Immature natural killer cell (primary cell): ENCODE measurements at regions not wholly inside any gene's neighbourhood (a gene's known extent, or its start where the extent isn't known, plus 50 kb on each side); places are given as distances from the start of the nearest gene placed in this dataset.

Experiments
- DNase-seq, 3 donors: peaks; one replicate each; pipeline ENCODE4 v3.0.0; 2022; ENCODE audit warnings: mixed read lengths in 1 of 3
- H3K27ac Mint-ChIP-seq, 6 donors: one replicate each; pipeline ENCODE4 v1.8.0; 2020; ENCODE audit warnings: mixed read lengths in 6 of 6, mild to moderate bottlenecking in 5 of 6, inconsistent platforms in 4 of 6, moderate library complexity in 3 of 6
- H3K27me3 Mint-ChIP-seq, 3 donors: one replicate each; pipeline ENCODE4 v1.8.0; 2020 to 2021; ENCODE audit warnings: low read depth in 3 of 3, mild to moderate bottlenecking in 3 of 3, mixed read lengths in 3 of 3, moderate library complexity in 3 of 3, inconsistent platforms in 1 of 3
- H3K36me3 Mint-ChIP-seq, 3 donors: one replicate each; pipeline ENCODE4 v1.8.0; 2020; ENCODE audit warnings: mixed read lengths in 3 of 3, inconsistent platforms in 2 of 3, mild to moderate bottlenecking in 2 of 3
- H3K4me1 Mint-ChIP-seq, 2 donors: one replicate each; pipeline ENCODE4 v1.8.0; 2020; ENCODE audit warnings: inconsistent platforms in 2 of 2, mild to moderate bottlenecking in 2 of 2, mixed read lengths in 2 of 2, moderate library complexity in 1 of 2
- H3K4me3 Mint-ChIP-seq, 5 donors: one replicate each; pipeline ENCODE4 v1.8.0; 2020; ENCODE audit warnings: mild to moderate bottlenecking in 5 of 5, mixed read lengths in 5 of 5, inconsistent platforms in 3 of 5, moderate library complexity in 3 of 5
- H3K9me3 Mint-ChIP-seq, 6 donors: one replicate each; pipeline ENCODE4 v1.8.0; 2020; ENCODE audit warnings: mild to moderate bottlenecking in 6 of 6, mixed read lengths in 6 of 6, inconsistent platforms in 4 of 6, moderate library complexity in 3 of 6

- Mint-ChIP-seq H3K27me3 (no peaks in the 10 kb centered on the region), H3K9me3 (peaks cover 0 to 12% (median 5%) of the 10 kb centered on the region in 6 donors), H3K4me1 (no peaks in the 10 kb centered on the region), H3K27ac (no peak overlapping the region), H3K36me3 (no peaks in the 10 kb centered on the region), H3K4me3 (no peak overlapping the region)
- DNase-seq = no peak
Observed at GRCh38 chr9:18195223-18195622, 278.7 kb upstream of the ADAMTSL1 start.

GRCh38 chr9:18202924-18203323 lies 271.0 kb upstream of the ADAMTSL1 start:
- no peak overlapping the region for H3K27ac Mint-ChIP-seq
- H3K27me3 Mint-ChIP-seq = peaks cover 1 to 3% (median 2%) of the 10 kb centered on the region in 3 donors
- H3K4me1 Mint-ChIP-seq = no peaks in the 10 kb centered on the region
- no peak overlapping the region for H3K4me3 Mint-ChIP-seq
- DNase-seq = no peak
- H3K36me3 Mint-ChIP-seq = no peaks in the 10 kb centered on the region
- peaks cover 0 to 5% (median 1%) of the 10 kb centered on the region in 6 donors for H3K9me3 Mint-ChIP-seq

GRCh38 chr9:18207735-18208134 lies 266.2 kb upstream of the ADAMTSL1 start:
- Mint-ChIP-seq H3K27me3 (peaks cover 0 to 2% (median 1%) of the 10 kb centered on the region in 3 donors), H3K9me3 (peaks cover 0 to 5% (median 0%) of the 10 kb centered on the region in 6 donors), H3K36me3 (no peaks in the 10 kb centered on the region), H3K4me1 (no peaks in the 10 kb centered on the region), H3K27ac (no peak overlapping the region), H3K4me3 (no peak overlapping the region)
- DNase-seq = no peak

GRCh38 chr9:18208166-18209059 lies 265.5 kb upstream of the ADAMTSL1 start:
- Mint-ChIP-seq H3K4me1 (no peaks in the 10 kb centered on the region), H3K4me3 (no peak overlapping the region), H3K36me3 (no peaks in the 10 kb centered on the region), H3K27ac (no peak overlapping the region), H3K27me3 (peaks cover 0 to 2% (median 1%) of the 10 kb centered on the region in 3 donors), H3K9me3 (peaks cover 0 to 5% (median 0%) of the 10 kb centered on the region in 6 donors)
- DNase-seq = no peak

GRCh38 chr9:18215626-18216025 lies 258.3 kb upstream of the ADAMTSL1 start:
- no peak overlapping the region for H3K27ac Mint-ChIP-seq
- H3K9me3 Mint-ChIP-seq = peaks cover 0 to 3% (median 0%) of the 10 kb centered on the region in 6 donors
- H3K36me3 Mint-ChIP-seq = no peaks in the 10 kb centered on the region
- no peak overlapping the region for H3K4me3 Mint-ChIP-seq
- no peak for DNase-seq
- H3K4me1 Mint-ChIP-seq = no peaks in the 10 kb centered on the region
- H3K27me3 Mint-ChIP-seq = no peaks in the 10 kb centered on the region

- DNase-seq = no peak
- H3K36me3 Mint-ChIP-seq = no peaks in the 10 kb centered on the region
- H3K27ac Mint-ChIP-seq = no peak overlapping the region
- peaks cover 0 to 3% (median 0%) of the 10 kb centered on the region in 6 donors for H3K9me3 Mint-ChIP-seq
- H3K4me1 Mint-ChIP-seq = no peaks in the 10 kb centered on the region
- no peak overlapping the region for H3K4me3 Mint-ChIP-seq
- no peaks in the 10 kb centered on the region for H3K27me3 Mint-ChIP-seq
Observed at GRCh38 chr9:18216376-18216775, 257.6 kb upstream of the ADAMTSL1 start.

- Mint-ChIP-seq H3K9me3 (peaks cover 0 to 4% (median 1%) of the 10 kb centered on the region in 6 donors), H3K27me3 (peaks cover 0 to 3% (median 2%) of the 10 kb centered on the region in 3 donors), H3K36me3 (no peaks in the 10 kb centered on the region), H3K27ac (no peak overlapping the region), H3K4me1 (no peaks in the 10 kb centered on the region), H3K4me3 (no peak overlapping the region)
- no peak for DNase-seq
Observed at GRCh38 chr9:18228101-18228500, 245.9 kb upstream of the ADAMTSL1 start.

GRCh38 chr9:18229992-18230676 lies 243.8 kb upstream of the ADAMTSL1 start:
- H3K4me1 Mint-ChIP-seq = no peaks in the 10 kb centered on the region
- no peak overlapping the region for H3K27ac Mint-ChIP-seq
- H3K4me3 Mint-ChIP-seq = no peak overlapping the region
- DNase-seq = no peak
- peaks cover 0 to 3% (median 3%) of the 10 kb centered on the region in 3 donors for H3K27me3 Mint-ChIP-seq
- no peaks in the 10 kb centered on the region for H3K36me3 Mint-ChIP-seq
- peaks cover 0 to 4% (median 1%) of the 10 kb centered on the region in 6 donors for H3K9me3 Mint-ChIP-seq

- H3K4me3 Mint-ChIP-seq = no peak overlapping the region
- H3K27me3 Mint-ChIP-seq = peaks cover 0 to 5% (median 2%) of the 10 kb centered on the region in 3 donors
- no peaks in the 10 kb centered on the region for H3K4me1 Mint-ChIP-seq
- DNase-seq = no peak
- peaks cover 0 to 2% (median 0%) of the 10 kb centered on the region in 6 donors for H3K9me3 Mint-ChIP-seq
- H3K36me3 Mint-ChIP-seq = no peaks in the 10 kb centered on the region
- H3K27ac Mint-ChIP-seq = no peak overlapping the region
Observed at GRCh38 chr9:18233311-18233710, 240.6 kb upstream of the ADAMTSL1 start.

GRCh38 chr9:18233776-18234445 lies 240.0 kb upstream of the ADAMTSL1 start:
- Mint-ChIP-seq H3K4me3 (no peak overlapping the region), H3K9me3 (peaks cover 0 to 2% (median 0%) of the 10 kb centered on the region in 6 donors), H3K27ac (no peak overlapping the region), H3K4me1 (no peaks in the 10 kb centered on the region), H3K27me3 (peaks cover 0 to 5% (median 2%) of the 10 kb centered on the region in 3 donors), H3K36me3 (no peaks in the 10 kb centered on the region)
- DNase-seq = no peak

- H3K27me3 Mint-ChIP-seq = peaks cover 0 to 5% (median 2%) of the 10 kb centered on the region in 3 donors
- H3K4me1 Mint-ChIP-seq = no peaks in the 10 kb centered on the region
- H3K36me3 Mint-ChIP-seq = no peaks in the 10 kb centered on the region
- H3K4me3 Mint-ChIP-seq = no peak overlapping the region
- no peak for DNase-seq
- no peak overlapping the region for H3K27ac Mint-ChIP-seq
- H3K9me3 Mint-ChIP-seq = peaks cover 0 to 2% (median 0%) of the 10 kb centered on the region in 6 donors
Observed at GRCh38 chr9:18235181-18235908, 238.6 kb upstream of the ADAMTSL1 start.

- Mint-ChIP-seq H3K27me3 (peaks cover 0 to 5% (median 2%) of the 10 kb centered on the region in 3 donors), H3K27ac (no peak overlapping the region), H3K9me3 (peaks cover 0 to 3% (median 0%) of the 10 kb centered on the region in 6 donors), H3K4me3 (no peak overlapping the region), H3K4me1 (no peaks in the 10 kb centered on the region), H3K36me3 (no peaks in the 10 kb centered on the region)
- no peak for DNase-seq
Observed at GRCh38 chr9:18236336-18236735, 237.6 kb upstream of the ADAMTSL1 start.

- H3K4me3 Mint-ChIP-seq = no peak overlapping the region
- H3K27ac Mint-ChIP-seq = no peak overlapping the region
- DNase-seq = no peak
- no peaks in the 10 kb centered on the region for H3K4me1 Mint-ChIP-seq
- peaks cover 0 to 4% (median 0%) of the 10 kb centered on the region in 6 donors for H3K9me3 Mint-ChIP-seq
- H3K27me3 Mint-ChIP-seq = peaks cover 0 to 5% (median 2%) of the 10 kb centered on the region in 3 donors
- H3K36me3 Mint-ChIP-seq = no peaks in the 10 kb centered on the region
Observed at GRCh38 chr9:18237776-18238175, 236.2 kb upstream of the ADAMTSL1 start.
